ENCODE measurements at regions not wholly inside any gene's neighbourhood (a gene's known extent, or its start where the extent isn't known, plus 50 kb on each side); places are given as distances from the start of the nearest gene placed in this dataset.

DNA sequence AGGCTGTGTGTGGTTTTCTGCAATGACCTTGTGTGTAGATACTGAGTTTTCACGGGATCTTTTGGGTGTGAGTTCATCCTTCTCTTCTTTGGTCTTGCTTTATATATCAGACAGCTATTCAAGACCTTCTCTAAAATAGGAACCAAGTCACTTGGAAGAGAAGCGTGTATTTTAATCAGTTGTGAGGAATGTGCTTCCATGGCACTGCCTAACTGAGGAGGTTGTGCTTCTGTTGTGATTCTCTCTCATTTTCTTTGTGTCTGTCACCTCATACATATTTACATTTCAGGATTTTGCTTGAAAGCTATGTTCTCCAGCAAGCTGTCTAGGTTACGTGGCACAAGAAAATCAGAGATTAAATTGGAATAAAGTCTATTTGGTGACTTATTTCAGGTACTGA lies 428.7 kb downstream of the QKI start:
- TF ChIP-seq, protein P1, sequence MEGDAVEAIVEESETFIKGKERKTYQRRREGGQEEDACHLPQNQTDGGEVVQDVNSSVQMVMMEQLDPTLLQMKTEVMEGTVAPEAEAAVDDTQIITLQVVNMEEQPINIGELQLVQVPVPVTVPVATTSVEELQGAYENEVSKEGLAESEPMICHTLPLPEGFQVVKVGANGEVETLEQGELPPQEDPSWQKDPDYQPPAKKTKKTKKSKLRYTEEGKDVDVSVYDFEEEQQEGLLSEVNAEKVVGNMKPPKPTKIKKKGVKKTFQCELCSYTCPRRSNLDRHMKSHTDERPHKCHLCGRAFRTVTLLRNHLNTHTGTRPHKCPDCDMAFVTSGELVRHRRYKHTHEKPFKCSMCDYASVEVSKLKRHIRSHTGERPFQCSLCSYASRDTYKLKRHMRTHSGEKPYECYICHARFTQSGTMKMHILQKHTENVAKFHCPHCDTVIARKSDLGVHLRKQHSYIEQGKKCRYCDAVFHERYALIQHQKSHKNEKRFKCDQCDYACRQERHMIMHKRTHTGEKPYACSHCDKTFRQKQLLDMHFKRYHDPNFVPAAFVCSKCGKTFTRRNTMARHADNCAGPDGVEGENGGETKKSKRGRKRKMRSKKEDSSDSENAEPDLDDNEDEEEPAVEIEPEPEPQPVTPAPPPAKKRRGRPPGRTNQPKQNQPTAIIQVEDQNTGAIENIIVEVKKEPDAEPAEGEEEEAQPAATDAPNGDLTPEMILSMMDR (IDR thresholded peaks at IDR 0.05; ENCODE audit: insufficient read depth, low read depth, low read length), result no peak
- no peak for TF ChIP-seq EZH2 (IDR thresholded peaks at IDR 0.05; ENCODE audit: insufficient read depth, low read length)
